SKM-1 treated with dmso at 0.1 percent for 144 hours (cell line): ENCODE measurements at regions not wholly inside any gene's neighbourhood (a gene's known extent, or its start where the extent isn't known, plus 50 kb on each side); places are given as distances from the start of the nearest gene placed in this dataset.

ENCODE experiments used
- DNase-seq: peaks from one replicate; lab custom pipeline; 2025; ENCODE audit not compliant: unreplicated experiment; lab: John Stamatoyannopoulos, UW

- DNase-seq, result no peak
These were observed 83.0 kb upstream of the ATF3 start for GRCh38 chr1:212525479-212526110.

GRCh38 chr1:212526111-212526491, 82.5 kb upstream of the ATF3 start:
- DNase-seq, result no peak

- no peak for DNase-seq
These were observed 80.1 kb upstream of the ATF3 start for GRCh38 chr1:212528501-212528900.

GRCh38 chr1:212529211-212529741, 79.3 kb upstream of the ATF3 start:
- DNase-seq, result no peak

- no peak for DNase-seq
These were observed 77.3 kb upstream of the ATF3 start for GRCh38 chr1:212531267-212531666.

GRCh38 chr1:212531796-212532195, 76.8 kb upstream of the ATF3 start:
- DNase-seq, result no peak

DNA sequence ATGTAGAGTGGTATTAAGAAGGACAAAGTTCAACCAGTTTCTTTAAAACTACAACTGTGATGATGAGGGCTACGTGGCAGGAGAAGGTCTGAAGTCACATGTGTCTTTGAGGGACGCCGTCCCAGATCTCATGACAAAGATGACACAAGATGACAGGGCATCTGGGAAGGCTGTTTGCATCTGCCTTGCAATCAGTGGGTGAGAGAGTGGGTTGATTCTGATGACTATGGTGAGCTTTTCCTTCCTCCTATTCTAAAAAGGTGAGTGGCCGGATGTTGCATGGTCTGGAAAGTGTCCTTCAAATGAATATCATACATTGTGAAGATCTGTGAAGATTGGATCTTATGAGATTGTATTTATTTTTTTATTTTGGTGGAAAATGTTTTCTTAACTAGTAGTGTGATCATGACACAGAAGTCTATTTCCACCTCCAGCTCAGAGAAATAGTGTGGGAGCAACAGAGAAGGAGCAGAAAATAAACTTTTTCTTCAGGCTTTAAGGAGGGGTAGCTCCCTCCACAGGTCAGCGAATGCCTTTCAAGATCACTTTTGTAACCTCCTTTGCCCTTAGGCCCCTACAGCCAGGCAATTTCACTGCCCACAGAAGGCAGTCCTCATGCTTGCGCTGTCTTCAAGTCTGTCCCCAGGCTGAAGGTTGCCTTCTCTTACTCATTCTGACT, 76.0 kb upstream of the ATF3 start:
- DNase-seq, result no peak

DNA sequence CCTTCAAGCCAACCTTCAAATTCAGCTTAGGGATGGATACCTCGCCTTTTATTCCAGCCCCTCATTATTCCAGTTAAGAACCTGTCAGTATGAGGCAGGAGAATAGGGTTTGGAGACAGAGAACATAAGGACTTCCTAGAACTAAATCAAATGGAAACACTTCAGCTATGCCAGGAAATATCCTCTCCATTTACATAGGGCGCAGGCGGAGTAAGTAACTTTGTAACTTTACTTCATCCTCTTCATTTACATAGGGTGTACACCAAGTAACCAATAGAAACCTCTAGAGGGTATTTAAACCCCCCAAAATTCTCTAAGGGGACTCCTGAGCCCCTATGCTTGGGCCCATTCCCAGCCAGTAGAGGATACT, 75.4 kb upstream of the ATF3 start:
- no peak for DNase-seq

GRCh38 chr1:212536586-212536985, 72.0 kb upstream of the ATF3 start:
- no peak for DNase-seq

GRCh38 chr1:212537610-212538009, 71.0 kb upstream of the ATF3 start:
- no peak for DNase-seq

GRCh38 chr1:212539737-212540430, 68.7 kb upstream of the ATF3 start:
- DNase-seq, result no peak

GRCh38 chr1:212542761-212543187, 65.8 kb upstream of the ATF3 start:
- DNase-seq, result peak; percentile 90

- no peak for DNase-seq
These were observed 64.5 kb upstream of the ATF3 start for GRCh38 chr1:212544110-212544509.

- DNase-seq, result no peak
These were observed 62.5 kb upstream of the ATF3 start for GRCh38 chr1:212545941-212546635.

DNA sequence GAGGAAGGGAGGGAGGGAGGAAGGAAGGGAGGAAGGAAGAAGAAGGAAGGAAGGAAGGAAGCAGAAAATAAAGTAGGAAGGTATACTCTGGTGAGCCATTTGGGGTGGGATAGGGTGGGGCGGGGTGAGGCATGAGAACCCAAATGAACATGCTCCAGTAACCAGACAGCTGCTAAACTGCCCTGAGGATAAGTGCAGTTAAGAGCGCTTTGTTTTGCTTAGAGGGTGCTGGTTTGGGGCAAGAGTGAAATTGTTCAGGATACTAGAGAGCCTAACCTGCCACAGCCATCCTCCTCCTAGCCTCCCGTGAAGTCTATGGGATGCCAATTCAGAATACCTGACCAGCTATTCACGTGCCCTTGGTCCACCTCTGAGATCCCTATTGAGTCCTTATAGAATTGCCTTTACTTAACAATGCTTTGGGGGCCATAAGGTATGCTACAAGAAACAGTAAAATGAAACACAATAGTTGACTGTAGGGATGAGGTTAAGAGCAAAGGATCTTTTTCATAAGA, 59.0 kb upstream of the ATF3 start:
- DNase-seq, result no peak

- DNase-seq, result no peak
These were observed 56.6 kb upstream of the ATF3 start for GRCh38 chr1:212551929-212552328.

GRCh38 chr1:212553676-212554075, 54.9 kb upstream of the ATF3 start:
- no peak for DNase-seq

DNA sequence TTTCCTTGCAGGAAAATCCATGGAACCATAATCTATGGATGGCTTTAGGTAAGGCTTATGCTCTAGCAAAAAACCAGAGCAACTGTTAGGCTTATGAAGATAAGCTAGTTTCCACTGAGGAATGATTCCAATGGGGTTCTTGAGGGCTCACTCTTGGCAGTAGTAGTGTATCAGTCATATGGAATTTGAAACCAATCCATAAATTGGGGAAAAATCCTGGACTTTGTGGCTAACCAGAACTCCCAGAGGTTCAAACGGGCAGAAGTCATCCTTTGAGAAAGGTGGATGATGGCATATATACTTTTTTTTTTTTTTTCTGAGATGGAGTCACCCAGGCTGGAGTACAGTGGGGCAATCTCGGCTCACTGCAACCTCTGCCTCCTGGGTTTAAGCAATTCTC, 54.2 kb upstream of the ATF3 start:
- no peak for DNase-seq

GRCh38 chr1:212555426-212555825, 53.1 kb upstream of the ATF3 start:
- no peak for DNase-seq

DNA sequence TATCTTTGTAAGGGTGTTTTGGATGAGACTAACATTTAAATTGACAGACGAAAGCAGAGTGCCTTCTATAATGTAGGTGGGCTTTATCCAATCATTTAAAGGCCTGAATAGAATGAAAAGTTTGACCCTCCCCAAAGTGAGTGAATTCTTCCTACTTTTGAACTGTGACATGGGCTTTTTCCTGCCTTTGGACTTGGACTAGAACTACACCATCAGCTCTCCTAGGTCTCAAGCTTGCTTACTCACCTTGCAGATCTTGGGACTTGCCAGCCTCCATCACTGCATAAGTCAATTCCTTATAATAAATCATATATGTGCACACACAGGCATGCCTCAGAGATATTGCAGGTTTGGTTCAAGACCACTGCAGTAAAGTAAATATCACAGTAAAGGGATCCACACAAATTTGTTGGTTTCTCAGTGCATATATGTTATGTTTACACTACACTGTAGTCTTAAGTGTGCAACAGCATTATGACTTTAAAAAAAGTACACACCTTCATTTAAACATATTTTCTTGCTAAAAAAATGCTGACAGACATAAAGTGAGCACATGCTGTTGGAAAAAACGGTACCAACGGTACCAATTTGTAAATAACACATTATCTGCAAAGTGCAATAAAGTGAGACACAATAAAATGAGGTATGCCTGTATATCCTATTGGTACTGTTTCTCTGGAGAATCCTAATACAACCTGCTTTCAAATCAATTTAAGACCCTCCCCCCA, 51.6 kb upstream of the ATF3 start:
- no peak for DNase-seq
